GM18508 (cell line): ENCODE measurements at regions not wholly inside any gene's neighbourhood (a gene's known extent, or its start where the extent isn't known, plus 50 kb on each side); places are given as distances from the start of the nearest gene placed in this dataset.

Experiments used
- ATAC-seq: cut with Tn5 transposase; IDR thresholded peaks from one replicate; pipeline ENCODE4 v1.9.1; 2021; ENCODE audit warnings: moderate number of reproducible peaks; ENCODE audit not compliant: insufficient read depth, unreplicated experiment

DNA sequence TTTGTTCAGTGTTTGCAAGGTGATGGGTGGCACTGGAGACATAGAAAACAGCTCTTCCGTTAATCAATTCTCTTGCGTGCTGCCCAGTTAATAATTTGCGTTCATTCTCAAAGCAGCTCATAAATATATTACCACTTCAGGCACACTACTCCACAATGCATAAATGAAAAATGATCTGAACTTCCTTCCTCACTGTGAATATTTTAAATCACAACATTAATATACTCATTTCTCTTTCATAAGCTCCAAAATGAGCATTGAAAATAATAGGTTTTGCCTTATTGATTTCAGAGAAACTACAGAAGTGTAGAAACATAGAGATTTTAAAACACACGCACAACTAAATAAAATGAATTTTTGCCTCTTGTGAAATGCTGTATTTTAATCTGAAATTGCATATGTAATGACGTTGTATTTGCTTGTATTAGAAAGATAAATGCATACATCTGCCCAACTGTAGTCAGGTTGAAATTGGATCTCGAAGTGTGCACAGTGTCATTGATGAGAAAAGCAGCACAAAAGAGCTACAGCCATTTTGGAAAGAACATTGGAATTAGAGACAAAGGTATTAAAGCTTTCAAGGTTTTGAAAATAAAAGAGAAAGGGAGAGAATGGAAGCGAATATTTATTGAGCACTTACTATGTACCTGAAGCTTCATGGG, 350.5 kb downstream of the LPIN1 start:
- no peak for ATAC-seq

- ATAC-seq = no peak
These were observed 351.4 kb downstream of the LPIN1 start for GRCh38 chr2:12097859-12098258.

DNA sequence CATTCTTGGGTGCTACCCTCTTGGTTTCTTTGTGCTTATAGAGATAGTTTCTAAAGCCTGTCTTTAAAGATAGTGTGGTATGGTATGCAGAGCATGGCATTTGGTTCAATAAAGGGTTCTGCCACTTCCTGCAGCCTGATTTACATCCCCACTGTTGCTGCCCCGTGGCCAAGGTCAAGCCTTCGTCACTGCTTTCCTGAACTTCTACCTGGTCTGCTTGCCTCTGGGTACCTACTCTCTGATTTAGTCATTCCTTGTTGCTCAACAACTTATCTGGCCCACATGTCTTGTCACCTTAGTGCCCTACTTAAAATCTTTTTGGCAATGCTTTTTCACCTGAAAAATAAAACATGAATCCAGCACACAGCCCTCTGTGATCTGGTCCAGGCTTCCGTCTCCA, 352.9 kb downstream of the LPIN1 start:
- ATAC-seq = no peak

- ATAC-seq = no peak
These were observed 356.2 kb downstream of the LPIN1 start for GRCh38 chr2:12102679-12103078.

DNA sequence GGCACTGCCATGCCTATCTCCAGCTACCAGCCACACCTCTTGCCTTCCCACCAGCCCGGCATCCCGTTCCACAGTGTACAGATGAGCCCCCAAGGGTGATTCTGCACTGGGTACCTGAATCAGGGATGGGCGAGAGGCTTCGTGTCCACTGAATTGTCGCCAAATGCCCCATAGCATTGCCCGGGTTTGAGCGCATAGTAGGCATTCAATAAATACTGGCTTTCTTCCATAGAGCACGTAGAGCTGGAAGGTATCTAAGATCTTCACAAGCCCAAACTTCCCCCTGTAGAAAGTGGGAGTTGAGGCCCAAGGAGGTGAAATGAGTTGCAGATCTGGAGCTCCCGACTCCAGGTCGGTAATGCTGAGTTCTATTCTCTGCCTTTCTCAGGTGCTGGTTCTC, 358.7 kb downstream of the LPIN1 start:
- ATAC-seq = no peak

DNA sequence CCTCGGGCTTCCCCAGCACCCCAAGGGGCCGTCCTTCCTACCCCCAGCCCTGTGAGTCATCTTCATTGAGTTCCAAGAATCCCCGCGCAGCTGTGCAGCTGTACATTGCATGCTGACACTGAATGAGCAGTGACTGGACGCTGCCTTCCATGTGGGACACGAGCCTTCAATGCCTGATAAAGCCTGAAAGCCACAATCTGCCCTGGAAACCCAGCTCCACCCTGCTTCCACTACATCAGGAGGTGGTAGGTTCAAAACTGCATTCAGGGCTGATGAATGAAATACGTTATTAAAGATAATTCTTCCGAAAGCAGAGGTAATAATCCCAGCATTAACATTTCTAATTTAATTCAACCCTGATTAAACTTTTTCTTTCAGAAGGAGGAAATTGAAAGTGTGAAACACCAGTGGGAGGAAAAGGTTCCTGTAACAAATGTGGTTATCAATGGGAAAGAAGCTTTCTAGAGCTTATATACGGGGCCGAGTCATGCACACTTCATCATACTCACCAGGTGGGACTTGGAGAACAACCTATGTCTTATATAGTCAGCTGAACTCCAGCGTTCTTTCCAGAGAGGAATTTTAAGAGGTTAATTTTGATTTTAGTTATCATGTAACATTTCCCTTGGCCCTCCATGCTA, 360.1 kb downstream of the LPIN1 start:
- no peak for ATAC-seq

DNA sequence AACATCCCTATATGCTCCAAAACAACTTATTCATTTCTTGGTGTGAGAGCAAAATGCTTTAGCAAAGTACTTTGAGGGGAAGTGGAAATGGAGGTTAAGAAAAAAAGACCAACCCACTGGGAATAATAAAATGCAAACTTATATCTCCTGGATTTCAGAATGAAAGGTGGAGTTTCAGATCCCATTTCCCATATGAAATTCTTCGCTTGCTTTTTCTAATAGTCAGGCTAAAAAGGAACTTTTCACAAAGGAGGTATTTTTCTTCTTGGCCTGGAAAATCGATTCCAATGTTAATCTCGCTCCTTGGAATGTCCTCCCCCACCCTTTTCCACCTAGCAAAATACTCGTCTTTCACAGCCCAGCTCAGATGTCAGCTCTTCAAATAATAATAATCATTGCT, 360.9 kb downstream of the LPIN1 start:
- no peak for ATAC-seq

DNA sequence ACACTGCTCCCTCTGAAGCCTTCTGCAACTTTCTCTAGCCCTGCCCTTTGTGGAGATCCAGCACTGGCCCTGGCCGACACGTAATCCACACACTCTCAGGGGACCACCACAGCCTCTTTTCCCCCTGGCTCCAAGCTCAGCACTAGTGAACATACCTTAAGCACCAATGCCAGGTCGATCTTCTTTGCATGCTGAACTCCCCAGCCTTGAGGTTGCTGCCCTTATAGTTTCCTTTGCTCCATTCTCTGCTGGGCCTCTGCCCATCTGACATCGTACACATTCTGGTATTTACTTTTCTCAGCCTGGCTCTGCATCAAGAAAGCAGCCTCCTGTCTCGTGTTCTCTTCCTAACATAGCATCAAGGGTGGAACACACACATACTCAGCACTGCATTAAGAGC, 361.5 kb downstream of the LPIN1 start:
- no peak for ATAC-seq

DNA sequence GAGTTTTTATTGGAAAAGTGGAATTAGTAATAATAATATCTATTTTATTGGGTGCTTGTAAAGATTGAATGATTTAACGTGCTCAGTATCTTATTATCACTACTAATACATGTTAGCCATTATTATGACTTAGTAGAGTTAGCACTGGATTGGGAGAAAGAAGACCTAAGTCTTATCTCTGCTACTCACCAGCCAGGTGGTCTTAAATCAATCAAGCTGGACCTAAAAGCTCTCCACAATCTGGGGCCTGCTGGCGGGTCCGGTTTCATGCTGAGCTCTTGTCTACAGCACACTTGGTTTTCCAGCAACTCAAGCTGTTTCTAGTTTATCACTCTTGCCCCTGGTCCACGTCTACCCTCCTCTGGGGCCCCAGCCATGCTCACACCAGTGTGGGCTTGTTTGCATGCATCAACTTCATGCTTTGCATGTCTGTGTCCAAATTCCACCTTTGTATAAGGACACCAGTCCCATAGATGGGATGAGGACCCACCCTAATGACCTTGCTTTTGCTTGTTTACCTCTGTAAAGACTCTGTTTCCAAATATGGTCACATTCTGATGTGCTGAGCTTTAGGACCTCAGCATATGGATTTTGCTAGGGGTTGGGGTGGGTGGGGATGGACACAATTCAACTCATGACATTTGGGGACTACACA, 363.1 kb downstream of the LPIN1 start:
- no peak for ATAC-seq

DNA sequence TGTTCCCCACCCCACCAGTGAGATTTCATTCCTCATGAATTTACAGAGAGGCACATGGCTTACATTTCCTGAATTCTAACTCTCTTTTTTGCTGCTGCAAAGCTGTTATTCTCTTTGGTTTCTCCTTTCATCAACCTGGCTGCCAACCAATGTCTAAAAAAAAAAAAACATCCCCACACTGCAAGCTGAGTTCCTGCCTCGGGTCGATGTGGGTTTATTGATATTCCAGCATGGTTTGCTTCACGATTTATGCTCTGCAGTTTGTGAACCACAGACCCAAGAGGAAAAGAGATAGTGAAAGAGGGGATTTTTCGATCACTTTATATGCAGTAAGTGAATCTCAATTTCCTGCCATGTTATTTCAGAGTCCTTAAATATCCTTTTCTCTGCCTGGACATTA, 363.6 kb downstream of the LPIN1 start:
- no peak for ATAC-seq

GRCh38 chr2:12110481-12110880, 364.0 kb downstream of the LPIN1 start:
- ATAC-seq = no peak

DNA sequence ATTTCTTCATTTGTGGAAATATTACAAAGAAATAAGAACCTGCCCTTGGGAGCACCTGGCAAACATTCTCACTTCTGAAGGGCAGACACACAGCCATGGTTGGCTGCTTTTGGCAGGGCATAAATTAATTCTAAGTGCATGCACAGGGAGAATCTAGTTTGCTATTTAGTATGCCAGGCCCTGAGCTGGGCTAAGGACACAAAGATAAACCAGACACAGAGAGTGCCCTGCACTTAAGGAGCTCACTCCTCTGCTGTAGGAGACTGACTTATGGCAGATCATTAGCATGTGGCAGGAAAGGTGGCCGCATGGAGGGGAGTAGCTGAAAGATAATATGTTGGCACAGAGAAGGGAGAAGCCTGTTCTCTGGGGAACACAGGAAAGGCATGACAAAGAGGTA, 367.0 kb downstream of the LPIN1 start:
- ATAC-seq = no peak

DNA sequence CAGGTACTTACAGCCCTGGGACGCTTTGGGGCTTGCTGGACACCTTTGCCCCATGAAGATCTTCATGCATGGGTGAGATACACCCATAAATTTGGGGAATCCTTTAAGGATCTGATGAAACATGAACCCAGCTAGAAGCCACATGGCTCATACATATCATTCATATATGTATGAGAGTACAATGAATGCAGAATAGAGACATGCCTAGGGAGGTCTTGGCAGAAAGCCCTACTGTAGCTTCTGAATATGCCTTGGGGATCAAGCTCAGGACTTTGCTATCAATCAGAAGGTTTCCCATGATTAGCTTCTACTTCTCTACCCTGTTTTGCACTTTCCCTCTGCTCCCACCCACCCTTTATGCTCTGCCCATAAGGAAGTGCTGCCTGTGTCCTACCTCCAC, 368.4 kb downstream of the LPIN1 start:
- no peak for ATAC-seq

- ATAC-seq = peak; percentile 43
These were observed 369.9 kb downstream of the LPIN1 start for GRCh38 chr2:12116228-12116750.

- ATAC-seq = no peak
These were observed 373.4 kb downstream of the LPIN1 start for GRCh38 chr2:12119841-12120240.

GRCh38 chr2:12120281-12121150, 374.1 kb downstream of the LPIN1 start:
- no peak for ATAC-seq

GRCh38 chr2:12124790-12125189, 378.4 kb downstream of the LPIN1 start:
- no peak for ATAC-seq

DNA sequence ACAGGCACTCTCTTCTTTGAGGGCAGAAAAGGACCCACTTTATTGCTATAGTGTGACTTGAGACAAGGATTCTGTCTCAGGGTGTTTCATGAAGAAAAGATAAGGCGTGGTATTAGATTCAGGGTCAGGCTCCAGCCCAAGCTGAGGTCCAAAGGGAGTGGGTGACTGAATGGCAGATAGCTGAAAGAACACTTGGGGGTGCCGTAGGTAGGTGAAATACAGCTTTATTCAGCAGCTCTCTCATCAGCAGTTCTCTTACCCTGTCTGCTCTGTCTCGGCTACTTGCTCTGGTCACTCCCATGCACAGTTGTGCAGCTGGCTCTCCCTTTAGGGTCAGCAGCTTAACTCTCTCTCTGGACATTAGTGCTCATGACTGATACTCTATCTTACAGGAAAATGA, 379.9 kb downstream of the LPIN1 start:
- no peak for ATAC-seq

DNA sequence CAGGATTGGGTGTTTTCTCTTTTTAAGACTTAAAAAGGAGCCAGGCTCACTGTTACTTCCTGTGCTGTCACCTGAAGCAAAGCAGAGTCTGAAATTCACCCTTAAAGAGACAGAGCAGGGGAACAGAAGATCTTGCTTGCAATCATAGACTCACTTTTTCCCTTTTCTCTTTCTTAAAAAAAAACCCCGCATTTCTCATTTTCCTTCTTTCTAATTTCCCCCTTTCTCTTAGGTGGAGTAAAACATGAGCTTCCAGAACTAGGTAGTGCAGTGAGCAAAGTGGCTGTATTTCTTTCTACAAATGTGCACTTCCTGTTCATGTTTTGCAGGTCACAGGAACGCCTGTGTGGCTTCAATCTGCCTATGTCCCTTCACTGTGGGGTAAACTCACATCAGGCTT, 381.2 kb downstream of the LPIN1 start:
- no peak for ATAC-seq

DNA sequence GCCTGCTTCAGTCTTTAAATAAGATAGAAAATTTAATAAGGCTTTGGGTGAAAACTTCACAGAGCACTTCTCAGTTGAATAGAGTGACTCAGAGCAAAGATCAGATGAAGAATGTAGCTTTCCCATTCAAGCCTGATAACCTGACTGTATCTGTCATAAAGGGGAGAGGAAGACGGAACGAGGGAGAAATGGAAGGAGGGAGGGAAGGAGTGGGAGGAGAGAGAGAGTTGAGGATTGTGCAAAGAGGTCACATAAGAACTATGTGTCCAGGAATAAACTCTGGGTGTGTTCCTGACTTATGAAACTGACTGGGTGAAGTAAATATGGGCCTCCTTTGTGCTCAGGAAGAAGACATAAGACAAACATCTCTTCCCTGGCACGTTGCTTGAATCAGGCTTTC, 385.5 kb downstream of the LPIN1 start:
- ATAC-seq = no peak
